COLO668 (cell line): ENCODE measurements at regions not wholly inside any gene's neighbourhood (a gene's known extent, or its start where the extent isn't known, plus 50 kb on each side); places are given as distances from the start of the nearest gene placed in this dataset.
A peak's percentile ranks its signal among the peaks of the same experiment; 100 is the strongest.
"Not testable (repeated sequence)": the region's sequence is repeated elsewhere in the genome, so short reads cannot be mapped to it uniquely, and the experiment has no call there.

Experiments
- DNase-seq: peaks from one replicate; lab custom pipeline; 2025; ENCODE audit not compliant: unreplicated experiment; lab: John Stamatoyannopoulos, UW

DNA sequence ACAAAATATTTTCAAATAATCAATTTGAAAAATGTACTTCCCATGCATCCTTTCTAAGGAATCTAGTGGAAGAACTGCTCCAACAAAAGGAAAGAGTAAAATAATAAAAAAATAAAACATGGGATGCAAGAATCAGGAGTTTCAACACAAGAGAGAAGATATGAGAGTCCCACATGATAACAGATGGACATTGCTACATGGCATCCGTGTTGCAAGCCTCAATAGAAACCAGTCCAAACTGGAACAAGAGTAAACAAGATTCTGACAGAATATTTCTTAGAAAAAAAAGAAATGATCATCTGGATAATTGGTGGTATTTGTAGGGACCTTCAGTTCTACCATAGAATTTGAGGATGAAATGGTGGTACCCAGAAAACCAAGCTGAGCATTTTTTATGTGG lies 186.8 kb downstream of the FRK start:
- no peak for DNase-seq

DNA sequence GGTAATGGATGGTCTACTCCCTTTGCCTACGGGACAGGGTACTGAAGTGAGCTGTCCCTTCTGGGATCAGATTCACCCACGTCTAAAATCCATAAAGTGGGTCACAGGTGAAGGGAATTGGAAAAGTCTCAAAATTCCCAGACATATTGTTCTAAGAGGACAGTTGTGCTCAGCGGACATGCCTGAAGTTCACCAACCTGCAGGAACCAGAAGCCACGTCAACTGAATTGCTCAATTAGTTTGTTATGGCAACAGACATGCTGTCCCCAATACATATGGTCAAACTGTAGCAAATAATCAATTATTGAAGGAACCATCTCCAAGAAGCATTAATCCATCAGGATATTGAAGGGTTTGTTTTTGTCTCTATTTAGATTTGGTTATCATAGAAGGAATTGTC lies 190.2 kb downstream of the FRK start:
- DNase-seq, result no peak

DNA sequence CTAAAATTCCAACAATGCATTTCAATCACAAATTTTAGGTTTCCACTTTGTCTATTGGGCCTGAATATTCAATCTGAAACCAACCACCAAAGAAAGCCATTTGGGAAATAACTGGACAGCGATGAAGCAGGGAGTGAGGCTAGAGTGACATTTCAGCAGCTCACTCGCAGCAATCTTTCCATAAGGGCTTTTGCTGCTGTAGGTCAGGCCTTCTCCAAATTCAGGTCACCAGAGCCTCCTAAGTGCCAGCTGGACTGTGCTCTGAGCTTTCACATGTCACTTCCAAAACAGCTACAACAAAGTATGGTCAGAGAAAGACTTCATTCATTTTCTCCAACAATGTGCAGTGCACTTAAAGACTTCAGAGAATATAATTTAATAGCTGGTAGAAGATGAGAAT lies 194.8 kb downstream of the FRK start:
- DNase-seq, result no peak

DNA sequence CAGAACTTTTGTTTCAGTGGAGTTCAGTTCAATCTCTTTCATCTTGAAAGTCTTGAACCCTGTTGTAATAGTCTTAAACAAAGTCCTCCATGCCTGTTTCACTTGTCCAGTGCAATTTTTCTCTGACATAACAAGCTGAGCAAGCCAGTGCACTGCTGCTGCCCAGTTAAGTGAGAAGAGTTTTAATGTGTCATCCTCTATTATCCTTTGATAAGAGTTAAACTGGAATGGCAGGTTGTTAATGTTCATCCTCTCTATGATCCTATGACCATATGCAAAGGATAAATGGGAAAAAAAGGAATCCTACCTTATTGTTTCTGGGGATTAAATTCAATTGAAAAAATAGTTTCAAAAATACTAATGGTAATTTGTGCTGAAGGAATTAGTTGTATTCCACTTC lies 197.5 kb downstream of the FRK start:
- no peak for DNase-seq

DNA sequence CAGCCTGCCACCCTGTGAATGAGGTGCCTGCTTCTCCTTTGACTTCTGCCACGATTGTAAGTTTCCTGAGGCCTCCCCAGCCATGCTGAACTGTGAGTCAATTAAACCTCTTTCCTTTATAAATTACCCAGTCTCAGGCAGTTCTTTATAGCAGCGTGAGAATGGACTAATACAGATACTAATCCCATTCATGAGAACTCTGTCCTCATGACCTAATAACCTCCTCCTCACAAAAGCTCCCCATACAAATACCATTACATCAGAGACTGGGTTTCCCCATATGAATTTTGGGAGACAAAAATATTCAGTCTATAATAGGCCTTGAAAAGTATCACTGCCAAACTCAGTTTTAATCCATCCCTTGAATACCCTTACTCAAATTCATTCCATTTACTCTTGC lies 199.0 kb downstream of the FRK start:
- not testable (repeated sequence) for DNase-seq

DNA sequence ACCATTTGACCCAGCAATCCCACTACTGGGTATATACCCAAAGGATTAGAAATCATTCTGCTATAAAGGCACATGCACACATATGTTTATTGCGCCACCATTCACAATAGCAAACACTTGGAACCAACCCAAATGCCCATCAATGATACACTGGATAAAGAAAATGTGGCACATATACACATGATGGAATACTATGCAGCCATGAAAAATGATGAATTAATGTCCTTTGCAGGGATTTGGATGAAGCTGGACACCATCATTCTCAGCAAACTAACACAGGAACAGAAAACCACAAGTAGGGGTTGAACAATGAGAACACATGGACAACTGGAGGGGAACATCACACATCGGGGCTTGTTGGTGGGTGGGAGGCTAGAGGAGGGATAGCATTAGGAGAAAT lies 201.1 kb downstream of the FRK start:
- not testable (repeated sequence) for DNase-seq

DNA sequence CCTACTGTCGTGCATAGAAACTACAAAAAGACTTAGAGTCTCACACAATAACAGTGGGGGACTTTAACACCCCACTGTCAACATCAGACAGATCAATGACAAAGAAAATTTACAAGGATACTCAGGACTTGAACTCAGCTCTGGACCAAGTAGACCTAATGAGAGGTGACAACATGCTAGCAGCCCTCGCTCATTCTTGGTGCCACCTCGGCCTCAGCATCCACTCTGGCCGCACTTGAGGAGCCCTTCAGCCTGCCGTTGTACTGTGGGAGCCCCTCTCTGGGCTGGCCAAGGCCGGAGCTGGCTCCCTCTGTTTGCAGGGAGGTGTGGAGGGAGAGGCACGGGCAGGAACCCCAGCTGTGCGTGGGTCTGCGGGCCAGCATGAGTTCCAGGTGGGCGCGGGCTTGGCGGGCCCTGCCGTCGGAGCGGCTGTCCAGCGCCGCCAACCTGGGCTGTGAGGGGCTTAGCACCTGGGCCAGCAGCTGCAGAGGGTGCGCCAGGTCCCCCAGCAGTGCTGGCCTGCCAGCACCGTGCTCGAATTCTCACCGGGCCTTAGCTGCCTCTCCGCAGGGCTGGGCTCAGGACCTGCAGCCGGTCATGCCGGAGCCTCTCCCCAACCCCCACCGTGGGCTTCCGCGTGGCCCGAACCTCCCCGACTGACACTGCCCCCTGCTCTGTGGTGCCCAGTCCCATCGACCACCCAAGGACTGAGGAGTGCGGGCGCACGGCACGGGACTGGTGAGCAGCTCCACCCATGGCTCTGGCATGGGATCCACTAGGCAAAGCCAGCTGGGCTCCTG lies 205.6 kb downstream of the FRK start:
- no peak for DNase-seq

DNA sequence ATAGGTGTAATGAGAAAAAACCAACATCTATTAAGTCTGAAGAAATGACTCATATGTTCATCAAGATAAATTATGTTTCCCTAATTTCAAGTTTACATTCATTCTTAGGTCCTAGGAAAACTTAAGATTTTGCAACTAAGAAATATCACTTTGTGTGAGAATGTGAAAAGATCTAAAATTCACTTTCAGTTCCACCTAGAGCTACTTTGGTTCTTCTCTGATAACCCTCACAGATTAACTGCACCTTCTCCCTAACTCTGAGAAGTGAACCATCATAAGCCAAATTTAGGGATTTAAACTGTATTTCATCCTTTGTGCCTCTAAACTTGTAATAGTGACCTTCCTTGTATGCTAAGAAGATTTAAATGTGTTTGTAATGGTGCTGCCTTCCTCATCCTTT lies 213.0 kb downstream of the FRK start:
- no peak for DNase-seq

DNA sequence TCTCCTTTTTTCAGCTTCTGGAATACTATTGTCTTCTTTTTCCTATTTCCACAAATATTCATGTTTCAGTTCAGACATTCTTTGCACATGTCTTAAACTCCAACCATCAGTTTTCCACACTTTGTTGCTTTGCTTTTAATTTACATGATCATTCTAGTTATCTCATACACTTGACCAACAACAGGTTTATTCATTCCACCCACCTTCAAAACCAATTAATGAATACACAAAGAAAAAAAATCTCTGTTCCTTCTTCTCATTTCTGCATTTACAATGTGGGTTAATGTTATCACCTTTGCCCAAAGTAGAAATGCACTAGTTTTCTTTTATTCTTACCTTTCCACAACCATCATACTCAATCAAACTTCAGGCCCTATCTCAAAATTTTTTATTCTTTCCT lies 216.7 kb downstream of the FRK start:
- no peak for DNase-seq

DNA sequence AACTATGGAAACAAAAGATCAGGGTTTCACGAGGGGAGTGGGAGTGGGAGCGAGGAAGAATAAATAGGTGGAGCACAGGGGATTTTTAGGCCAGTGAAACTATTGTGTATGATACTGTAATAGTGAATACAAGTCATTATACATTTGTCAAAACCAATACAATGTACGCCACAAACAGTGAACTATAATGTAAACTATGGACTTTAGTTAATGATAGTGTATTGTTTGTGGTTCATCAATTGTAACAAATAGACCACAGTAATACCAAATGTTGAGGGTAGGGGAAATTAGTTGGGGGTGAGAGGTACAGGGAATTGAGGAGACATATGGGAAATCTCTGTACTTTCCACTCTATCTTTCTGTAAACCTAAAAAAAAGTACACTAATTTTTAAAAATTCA lies 218.4 kb downstream of the FRK start:
- DNase-seq, result no peak

DNA sequence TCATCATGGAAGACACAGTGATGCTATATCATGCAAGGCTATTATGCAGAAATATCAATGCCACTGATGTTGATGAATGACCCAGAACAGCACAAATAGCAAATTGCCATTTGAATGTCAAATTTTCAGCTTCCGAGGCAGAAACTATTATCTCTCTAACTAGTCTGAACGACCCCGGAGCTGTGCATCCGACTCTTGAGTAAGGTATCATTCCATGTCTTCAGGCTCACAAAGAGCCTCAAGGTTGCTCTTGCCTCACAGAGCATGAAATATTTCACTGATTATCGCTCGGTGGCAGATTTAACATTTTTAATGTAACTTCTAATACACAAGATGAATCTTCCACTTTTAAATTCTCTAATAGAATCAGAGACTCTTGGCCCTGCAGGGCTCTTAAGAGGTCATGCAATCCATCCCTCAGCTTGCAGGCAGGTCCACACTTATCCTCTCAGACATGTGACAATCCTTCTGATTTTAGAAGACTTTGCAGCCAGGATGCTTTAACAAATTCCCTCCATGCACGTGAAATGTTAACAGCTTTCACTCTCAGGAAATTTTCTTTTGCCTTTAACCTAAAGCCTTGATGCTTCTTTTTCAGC lies 221.0 kb downstream of the FRK start:
- no peak for DNase-seq

DNA sequence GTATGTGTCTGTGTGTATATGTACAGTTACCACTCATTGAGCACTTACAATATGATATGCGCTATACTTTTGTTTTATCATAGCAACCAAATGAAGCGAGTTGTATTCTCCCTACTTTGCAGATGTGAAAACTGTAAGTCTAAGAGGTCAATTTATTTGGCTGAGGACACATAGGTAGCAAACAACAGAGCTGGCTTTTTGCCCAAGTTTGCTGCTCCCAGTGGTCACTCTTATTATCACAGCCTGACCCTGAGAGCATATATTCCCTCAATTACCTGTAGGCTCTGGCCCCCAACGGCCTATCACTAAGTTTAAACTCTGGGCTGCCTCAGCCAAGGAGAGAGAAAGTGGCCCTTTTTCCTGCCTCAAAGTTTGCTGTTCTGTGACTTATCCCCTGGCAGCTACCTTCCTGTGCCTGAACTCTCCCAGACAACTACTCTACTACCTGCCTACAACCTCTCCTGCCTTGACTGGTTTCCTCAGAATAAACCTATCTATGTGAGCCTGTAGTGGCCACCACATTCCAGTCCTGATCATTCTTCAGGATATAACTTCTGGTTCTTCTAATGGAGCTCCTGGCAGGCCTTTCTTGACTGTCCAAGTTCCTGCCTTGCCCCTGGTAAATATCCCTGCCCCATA lies 221.8 kb downstream of the FRK start:
- peak; percentile 19 for DNase-seq

DNA sequence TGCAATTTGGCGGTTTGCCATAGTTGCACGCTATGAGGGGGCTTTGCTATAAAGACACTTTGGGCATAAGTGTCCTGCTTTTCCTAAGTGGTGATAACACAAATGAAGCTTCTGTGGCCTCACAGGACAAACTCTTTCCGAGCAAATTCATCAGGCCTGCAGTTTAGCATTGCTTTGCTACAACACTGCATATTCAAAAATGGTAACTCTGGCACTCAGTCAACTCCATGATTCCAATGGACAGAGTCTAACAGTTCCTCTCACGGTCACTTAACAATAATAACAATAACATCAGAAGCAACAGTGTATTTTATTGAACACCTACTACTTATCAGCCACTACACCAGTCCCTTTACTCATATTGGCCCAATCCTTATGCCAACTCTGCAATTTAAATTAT lies 222.5 kb downstream of the FRK start:
- DNase-seq, result no peak

DNA sequence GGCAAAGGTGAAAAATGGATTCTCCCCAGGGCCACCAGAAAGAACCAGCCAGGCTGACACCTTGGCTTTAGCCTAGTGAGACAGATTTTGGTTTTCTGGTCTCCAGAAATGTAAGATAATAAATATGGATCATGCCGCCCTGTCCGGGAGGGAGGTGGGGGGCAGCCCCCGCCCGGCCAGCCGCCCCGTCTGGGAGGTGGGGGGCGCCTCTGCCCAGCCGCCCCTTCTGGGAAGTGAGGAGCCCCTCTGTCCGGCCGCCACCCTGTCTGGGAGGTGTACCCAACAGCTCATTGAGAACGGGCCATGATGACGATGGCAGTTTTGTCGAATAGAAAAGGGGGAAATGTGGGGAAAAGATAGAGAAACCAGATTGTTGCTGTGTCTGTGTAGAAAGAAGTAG lies 224.3 kb downstream of the FRK start:
- not testable (repeated sequence) for DNase-seq

DNA sequence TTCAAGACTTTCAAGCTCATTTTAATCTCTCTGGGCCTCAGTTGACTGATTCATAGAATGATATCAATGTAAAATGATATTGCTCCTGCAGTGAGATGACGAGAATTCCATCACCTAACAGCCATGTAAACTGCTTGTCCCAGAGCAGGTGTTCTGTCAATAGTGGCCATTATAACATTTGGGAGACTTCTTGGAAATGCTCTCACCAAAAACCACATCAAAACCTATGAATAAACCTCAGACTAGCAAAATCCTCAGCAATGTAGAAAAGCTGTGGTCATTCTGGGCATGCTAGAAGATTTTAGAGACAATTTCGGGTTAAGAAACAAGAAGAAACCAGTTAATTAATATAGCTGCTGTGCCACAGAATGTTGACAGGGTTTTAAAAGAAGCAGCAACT lies 225.4 kb downstream of the FRK start:
- DNase-seq, result no peak

DNA sequence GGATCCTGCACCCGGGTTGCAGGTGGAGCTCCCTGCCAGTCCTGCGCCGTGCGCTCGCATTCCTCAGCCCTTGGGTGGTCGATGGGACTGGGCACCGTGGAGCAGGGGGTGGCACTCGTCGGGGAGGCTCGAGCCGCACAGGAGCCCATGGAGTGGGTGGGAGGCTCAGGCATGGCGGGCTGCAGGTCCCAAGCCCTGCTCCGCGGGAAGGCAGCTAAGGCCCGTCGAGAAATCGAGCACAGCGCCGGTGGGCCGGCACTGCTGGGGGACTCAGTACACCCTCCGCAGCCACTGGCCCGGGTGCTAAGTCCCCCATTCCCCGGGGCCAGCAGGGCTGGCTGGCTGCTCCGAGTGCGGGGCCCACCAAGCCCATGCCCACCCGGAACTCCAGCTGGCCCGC lies 226.1 kb downstream of the FRK start:
- DNase-seq, result not testable (repeated sequence)

DNA sequence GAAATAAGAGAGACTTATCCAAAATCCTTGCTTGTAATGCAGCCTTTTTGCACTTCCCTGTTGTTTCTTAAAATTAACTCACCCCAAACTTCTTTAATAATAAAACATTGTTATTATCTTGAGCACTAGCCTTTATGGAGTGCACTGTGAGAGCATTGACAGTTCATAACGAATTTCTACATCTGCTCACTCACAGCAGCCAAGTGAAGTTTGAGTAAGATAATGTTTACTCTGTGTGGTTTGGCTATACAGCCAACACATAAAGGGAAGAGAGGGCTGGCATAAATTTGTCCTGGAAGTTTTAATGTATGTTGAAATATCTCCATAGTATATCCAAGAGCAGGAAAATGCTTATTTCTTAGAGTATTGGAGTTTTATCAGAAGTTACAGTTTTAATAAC lies 227.9 kb downstream of the FRK start:
- no peak for DNase-seq

DNA sequence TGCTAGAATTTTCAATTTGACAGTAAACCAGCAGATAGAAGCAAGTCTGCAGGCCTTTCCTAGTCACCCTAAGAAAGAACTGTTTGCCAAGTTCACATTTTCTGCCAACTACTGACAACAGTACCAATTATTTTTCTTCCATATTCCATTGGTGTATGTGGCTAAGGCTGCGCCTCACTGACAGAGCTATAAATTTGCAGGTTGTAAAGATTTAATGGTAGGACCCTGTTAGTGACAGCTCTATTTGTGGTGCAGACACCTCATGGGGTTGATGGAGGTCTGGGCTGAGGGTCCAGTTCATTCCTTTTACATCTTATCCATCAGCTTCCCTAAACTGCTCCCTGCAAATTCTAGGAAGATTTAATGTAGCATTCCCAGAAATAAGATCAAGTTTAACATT lies 228.5 kb downstream of the FRK start:
- no peak for DNase-seq

DNA sequence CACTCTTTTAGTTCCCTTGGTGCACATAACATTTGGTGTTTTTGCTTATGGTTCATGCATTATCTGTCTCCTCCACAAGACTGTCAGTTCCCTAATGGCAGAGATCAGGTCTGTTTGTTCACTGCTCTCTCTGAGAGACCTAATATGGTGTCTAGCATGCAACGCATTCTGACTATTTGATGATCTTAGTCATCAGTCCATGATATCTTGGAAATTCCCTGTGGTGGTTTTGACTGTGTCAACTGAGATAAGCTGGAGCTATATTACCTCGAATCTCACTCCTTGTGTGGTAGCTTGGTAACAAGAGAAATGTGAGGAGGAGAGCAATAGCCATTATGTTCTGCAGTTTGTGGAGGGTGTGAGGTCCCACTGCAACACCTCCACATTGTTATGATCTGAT lies 229.8 kb downstream of the FRK start:
- DNase-seq, result no peak

DNA sequence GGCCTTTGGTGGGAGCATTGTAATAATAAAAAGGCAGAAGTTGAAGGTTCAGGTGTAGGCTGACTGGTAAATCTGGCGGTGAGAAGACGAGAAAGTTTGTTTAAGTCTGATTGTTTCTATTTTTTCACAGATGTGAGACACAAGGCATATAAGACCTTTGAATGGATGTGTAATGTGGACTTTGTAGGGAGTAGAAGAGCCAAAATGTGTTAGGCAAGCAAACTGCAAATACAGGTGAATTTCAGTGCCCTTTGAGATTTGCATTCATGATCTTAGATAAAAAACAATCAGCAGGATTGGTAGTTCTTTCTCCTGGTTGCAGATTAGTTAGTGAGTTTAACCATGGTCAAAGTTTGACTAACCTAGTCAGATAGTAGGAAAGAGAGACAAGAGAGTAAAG lies 238.9 kb downstream of the FRK start:
- DNase-seq, result no peak

DNA sequence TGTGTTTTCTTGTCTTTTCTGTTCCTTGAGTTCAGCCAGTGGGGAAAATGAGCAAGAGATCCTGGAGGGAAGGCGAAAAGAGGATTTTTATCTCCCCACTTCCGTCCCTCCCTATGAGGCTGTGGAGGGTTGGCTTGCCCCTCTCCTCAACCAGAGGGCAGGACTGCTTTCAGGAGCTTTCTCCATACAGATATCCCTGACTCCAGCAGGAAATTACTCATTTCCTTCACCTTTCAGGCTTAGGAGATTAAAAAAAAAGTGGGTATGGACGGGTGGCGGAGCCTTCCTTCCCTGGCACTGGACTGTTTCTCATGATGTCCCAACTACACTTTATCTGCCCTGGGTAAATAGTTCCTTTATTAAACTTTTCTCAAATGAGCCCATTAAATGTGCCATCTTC lies 241.2 kb downstream of the FRK start:
- DNase-seq, result no peak

DNA sequence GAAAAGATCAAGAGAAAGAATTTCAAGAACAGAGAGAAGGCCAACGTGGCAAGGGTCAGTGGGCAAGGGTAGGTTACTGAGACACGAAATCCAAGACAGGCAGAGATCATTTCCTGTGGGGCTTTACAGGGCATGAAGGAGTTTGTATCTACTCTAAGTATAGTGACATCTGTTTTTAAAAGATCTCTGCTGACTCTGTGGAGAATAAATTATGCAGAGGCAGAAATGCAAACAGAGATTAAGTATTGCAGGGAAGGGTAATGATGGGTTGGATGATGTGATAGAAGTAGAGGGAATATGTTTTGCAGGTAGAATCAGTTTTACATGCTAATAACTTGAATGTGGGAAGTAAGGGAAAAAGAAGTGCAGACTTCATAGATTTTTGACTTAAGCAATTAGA lies 243.5 kb downstream of the FRK start:
- DNase-seq, result no peak

DNA sequence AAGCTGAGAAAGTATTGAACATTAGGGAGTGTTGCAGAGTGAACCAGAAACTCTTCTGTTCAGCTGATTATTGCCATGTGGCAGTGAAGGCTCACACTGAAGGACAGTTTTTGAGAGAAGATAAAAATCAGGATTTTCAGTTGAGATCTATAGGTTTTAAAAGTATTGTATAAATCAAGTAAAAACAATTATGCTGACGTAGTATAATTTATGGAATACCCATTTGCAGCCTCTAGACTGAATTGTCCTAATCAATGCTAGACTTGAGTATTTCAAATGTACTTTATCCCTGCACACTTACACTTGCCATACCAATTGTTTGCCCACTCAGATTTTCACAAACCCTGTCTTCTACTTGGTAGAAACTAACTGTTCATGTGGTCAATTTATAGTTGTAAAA lies 245.8 kb downstream of the FRK start:
- DNase-seq, result no peak
